SH-SY5Y (cell line): ENCODE measurements at regions not wholly inside any gene's neighbourhood (a gene's known extent, or its start where the extent isn't known, plus 50 kb on each side); places are given as distances from the start of the nearest gene placed in this dataset.

ENCODE experiments used
- GATA2 ChIP-seq: IDR thresholded peaks from 2 replicates; pipeline ENCODE4 v1.6.1; 2011; ENCODE audit warnings: mild to moderate bottlenecking, low read depth, low read length
- GATA3 ChIP-seq: IDR thresholded peaks from 2 replicates; pipeline ENCODE4 v1.6.1; 2011; ENCODE audit warnings: low read depth, mild to moderate bottlenecking, low read length, moderate library complexity

DNA sequence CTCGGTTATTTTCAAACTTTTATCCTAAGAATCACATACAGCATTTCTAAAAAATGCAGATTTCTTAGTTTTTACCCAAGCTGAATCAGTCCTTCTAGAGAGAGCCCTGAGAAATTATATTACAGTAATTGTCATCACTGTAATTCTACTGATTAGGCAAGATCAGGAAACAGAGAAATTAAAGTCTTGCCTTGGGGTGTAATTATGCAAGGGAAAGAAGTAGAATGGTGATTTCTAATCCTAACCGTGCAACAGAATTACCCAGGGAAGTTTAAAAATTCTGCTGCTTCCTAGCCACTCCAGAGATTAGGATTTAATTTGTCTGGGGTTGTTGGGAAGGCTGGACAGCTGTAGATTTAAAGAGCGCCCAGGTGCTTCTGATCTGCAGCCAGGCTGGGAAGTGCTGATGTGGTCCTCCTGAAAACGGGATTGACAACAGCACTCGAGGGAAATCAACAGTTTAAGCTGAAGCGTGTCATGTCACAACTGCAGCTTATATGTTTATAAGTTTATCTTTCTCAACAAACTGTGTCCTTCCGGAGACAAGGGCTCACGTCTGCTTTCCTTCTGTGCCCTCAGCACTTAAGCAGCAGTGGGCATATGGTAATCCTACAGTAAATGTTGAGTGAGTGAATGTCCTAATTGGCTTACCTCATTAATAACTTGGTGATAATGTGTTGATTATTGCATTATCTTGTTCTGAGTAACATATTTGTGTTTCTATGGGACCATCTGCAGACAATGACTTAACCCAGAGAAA is 671.9 kb upstream of the SOX11 start:
- TF ChIP-seq GATA2, result no peak

DNA sequence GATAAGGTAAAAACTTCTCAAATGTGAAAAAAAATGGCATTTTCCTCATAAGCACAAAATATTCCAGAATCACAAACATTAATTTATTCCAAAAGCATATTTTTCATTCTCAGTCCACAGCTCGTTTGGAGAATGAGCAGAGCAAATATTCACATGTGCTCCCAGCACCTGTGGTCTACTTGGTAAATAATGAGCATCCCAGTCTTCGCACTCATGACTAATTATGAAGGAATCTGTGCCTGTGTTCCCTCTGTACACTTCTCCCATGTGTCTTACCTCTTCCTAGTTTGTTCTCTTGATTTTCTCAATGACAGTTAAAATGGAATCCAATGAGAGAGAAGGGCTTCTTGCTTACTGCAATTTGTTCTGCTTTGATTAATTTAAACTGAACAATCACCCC is 671.0 kb upstream of the SOX11 start:
- TF ChIP-seq GATA3 (no peak), GATA2 (no peak)

DNA sequence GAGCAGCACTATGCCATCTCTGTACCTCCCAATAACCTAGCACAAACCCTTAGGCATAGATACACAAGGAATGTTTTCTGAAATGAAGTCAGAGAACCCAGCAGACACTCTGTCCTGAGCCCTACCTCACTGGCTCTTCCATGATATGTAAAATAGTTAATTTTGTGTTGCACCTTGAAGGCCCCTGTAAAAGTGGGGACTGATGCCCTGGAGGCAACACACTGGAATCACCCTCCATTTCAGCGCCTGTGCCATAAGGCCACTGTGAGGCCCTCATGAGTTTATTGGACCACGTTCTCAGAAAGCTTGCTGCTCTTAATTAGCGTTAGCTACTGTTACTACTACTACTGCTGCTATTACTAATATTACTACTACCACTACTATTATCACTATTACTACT is 670.1 kb upstream of the SOX11 start:
- TF ChIP-seq GATA3, result no peak
- no peak for TF ChIP-seq GATA2

DNA sequence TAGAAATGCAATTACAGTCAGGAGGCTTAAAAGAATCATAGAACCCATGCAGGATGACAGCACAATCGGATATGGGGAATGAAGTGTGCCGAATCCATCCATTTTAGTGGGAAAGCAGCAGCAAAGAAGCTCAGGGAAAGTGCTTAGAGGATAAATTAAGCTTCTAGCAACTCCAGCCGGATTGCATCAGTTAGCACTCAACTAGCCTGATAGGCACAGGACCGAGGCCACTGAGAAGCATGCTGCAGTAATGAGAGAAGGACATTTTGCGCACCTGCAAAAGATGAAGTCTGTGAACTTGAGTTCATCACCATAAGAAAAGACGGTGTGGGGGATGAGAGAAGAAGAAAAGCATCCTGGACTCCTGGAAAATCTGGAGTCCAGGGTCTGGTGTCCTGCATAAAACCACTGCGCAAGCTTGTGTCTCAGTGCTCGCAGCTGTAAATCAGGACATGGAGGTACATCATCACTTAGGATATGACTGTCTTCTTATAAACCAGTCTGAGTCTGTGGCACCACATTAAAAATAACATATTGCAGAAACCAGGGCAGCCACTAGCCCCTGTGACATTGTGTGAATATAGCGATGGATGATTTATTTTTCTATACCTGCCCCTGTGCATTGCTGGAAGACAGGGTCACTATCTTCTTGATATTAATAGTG is 665.5 kb upstream of the SOX11 start:
- TF ChIP-seq GATA3 (no peak), GATA2 (no peak)

DNA sequence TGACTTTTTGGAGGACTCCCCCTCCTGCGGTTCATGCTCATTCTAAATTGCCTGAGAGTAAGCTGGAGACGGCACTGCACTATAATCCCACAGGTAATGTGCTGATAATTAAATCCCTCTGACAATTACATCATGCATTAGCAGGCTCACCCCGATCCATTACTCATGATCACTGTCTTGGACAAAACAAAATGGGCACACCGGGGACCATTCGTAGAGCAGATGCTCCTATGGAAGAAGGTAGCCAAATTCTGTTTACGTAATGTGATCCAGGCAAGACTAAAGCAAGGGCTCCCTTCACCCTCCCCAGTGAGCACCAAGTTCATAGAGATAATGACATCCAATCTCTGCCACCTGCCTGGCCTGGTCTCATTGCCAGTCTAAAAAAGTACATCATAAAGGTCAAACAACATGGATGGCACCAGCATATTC is 657.1 kb upstream of the SOX11 start:
- TF ChIP-seq GATA2 (no peak), GATA3 (no peak)

DNA sequence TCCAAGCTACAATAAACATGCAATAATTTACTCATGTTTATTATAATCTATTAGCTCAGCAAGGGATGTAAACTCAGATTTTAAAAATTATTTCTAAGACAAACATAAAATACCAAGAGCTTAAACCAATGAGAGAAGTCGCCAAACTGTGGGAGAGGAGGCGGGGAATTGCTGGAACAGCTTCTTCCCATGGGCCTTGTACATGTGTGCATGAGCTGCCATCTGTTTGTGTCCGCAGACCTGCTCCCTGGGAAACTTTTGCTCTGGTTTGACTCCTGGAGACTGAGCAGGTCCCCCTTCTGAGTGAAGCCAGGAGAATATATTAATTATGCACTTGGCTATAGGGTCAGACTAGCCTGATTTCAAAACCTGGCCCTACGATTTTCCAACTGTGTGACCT is 655.9 kb upstream of the SOX11 start:
- TF ChIP-seq GATA2 (no peak), GATA3 (no peak)

DNA sequence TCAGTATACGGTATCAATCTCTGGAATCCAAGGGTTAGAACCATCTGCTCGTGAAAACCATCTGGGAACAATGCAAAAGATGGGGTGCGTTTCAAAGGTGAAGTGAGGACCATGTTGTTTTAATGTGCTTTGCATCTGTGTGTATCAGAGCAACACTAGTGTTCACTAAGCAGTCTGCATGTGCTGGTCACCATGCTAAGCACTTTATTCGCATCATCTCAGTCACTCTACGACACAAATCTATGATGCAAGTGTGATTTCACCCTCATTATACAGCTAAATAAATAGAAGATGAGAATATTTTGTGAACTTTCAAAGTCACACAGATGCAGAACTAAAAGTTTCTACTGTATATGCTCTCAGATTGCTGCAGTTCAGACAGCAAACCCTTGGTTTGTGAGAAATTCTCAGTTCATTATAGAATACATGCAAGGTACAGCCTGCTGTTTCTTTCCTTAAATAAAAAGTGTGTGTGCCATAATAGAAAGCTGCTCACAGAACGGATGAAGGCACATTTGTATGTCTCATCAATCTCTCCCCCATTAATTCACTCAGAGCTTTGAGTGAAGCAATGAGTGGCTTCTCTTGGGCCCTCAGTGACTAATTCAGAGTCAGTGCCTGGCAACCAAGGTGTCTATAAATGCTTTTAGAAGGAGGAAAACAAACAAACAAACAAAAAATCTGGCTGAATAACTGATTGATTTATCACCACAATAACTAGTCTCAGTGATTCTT is 652.8 kb upstream of the SOX11 start:
- TF ChIP-seq GATA2 (no peak), GATA3 (no peak)

DNA sequence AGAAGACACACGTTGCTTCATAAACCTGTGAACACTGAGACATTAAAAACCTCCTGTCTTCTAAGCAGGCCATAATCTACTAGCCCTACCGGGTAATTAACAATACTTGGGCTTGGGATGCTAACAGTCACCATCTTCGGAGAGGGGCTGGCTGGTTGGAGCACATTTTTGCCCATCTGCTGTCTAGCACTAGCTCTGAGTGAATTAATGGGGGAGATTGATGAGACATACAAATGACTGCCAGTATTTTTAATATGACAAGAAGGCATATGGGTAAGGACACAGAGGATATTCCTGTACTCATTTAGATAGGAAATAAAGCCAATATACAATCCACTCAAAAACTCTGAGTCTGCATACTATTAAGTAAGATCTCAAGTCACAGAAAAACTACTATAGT is 651.6 kb upstream of the SOX11 start:
- TF ChIP-seq GATA2 (no peak), GATA3 (no peak)

DNA sequence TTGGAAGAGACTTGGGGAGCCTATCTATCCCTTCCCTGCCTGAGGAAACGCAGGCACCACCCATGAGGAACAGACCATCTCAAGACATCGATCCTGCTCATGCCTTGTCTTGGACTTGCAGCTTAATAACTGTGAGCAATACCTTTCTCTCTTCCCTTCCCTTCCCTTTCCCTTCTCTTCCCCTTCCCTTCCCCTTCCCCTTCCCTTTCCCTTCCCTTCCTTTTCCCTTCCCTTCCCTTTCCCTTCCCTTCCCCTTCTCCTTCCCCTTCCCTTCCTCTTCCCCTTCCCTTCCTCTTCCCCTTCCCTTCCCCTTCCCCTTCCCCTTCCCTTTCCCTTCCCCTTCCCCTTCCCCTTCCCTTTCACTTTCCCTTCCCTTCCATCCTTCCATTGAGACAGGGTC is 650.7 kb upstream of the SOX11 start:
- TF ChIP-seq GATA3, result no peak
- no peak for TF ChIP-seq GATA2

DNA sequence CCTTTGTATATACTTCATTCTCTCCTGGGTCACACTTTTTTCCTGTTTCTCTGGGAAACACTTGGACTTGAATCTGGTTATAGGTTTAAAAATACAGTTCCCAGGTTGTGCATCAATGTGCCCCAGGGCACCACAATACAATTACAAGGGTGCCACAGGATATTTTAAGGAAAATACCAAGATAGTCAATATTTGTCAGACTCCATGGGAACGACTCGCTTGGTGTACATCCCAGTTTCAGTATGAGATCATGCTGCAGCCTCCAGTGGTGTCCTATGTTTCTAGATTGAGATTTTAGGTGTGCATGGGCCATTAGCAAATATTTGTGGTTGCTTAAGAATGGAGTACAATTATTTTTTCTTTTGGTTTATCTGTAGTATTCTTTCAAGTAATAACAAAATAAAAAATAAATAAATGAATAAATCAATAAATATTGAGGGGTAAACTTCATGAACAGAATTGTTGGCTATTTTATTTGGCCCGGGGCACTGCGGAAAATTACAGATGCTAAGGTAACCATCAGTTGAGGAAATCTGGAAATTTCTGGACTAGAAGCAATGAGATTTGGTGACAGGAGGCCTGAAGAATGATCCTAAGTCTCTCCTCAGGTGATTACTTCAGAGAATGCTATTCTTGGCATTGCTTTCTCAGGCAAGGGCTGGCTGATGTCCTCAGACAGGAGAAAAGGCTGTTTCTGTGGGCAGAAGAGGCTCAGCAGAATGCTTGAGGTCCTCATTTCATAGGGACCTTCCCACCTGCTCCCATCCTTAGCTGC is 649.3 kb upstream of the SOX11 start:
- TF ChIP-seq GATA3, result no peak
- no peak for TF ChIP-seq GATA2

DNA sequence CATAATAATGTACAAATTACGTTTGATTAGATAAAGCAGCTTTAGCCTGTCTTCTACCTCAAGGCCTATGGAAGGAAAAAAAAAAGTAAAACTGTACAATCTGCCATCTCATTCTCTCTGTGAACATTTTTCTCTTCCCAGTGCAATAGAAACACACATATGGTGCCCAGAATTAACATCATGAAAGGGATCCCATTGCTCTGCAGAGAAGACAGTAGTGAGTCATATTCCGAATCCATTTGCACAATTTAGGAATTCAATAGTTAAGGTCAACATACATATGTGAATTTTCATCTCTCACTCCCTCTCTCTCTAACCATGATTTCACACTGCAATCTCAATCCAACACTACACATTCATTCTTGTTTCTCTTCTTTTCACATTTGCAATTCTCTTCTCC is 640.9 kb upstream of the SOX11 start:
- TF ChIP-seq GATA2, result no peak
- TF ChIP-seq GATA3, result no peak

DNA sequence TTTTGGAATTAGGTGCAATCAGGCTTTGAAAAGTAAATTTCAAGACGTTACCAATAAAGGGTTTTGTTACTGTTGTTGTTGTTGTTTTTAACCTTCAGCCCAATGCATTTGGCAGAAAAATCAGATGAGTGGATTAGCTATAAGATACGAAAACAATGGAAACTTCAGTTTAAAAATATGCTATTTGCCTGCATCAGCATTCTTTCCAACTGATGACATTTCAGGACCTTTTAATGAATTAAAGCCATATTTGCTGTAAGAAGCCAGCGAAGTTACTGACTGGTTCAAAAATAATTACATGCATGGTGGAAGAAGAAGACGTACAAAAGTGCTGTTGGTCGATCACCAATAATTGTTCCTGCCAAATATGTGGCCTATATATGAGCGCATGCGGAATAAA is 639.3 kb upstream of the SOX11 start:
- no peak for TF ChIP-seq GATA3
- no peak for TF ChIP-seq GATA2

DNA sequence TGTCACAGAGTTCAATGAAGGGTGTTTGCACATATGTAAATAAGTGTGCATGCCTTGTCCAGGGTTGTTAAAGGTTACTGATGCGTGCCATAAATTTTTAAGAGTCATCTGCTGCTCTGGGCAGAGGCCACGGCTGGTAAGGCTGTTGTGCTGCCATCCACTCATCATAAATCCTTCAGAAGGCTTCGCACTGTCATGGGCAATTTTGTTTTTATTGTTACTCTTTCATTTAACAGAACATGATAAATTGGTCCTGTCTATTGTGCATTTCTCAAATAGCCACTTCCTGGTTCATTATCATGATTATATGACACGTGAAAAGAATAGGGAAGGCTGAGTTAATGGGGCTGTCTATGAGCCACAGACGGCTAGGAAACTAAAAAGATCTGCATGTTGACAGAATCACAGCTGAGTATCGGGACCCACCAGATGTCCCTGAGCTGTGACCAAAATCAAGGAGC is 634.3 kb upstream of the SOX11 start:
- TF ChIP-seq GATA3 (no peak), GATA2 (no peak)

DNA sequence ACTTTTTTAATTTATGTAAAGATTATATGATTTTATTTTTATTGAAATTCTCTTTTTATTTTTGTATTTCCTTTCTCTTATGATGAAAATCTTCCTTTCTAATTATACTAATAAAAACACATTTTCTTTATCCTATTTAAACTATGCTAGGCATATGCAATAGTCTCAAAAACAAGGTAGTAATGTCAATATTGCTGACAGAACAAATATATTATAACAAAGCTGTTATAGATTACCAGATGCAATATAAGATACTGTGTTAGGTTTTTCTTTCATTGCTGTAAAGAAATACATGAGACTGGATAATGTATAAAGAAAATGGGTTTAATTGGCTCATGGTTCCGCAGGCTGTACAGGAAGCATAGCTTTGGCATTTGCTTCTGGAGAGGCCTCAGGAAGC is 631.2 kb upstream of the SOX11 start:
- TF ChIP-seq GATA3 (no peak), GATA2 (no peak)

DNA sequence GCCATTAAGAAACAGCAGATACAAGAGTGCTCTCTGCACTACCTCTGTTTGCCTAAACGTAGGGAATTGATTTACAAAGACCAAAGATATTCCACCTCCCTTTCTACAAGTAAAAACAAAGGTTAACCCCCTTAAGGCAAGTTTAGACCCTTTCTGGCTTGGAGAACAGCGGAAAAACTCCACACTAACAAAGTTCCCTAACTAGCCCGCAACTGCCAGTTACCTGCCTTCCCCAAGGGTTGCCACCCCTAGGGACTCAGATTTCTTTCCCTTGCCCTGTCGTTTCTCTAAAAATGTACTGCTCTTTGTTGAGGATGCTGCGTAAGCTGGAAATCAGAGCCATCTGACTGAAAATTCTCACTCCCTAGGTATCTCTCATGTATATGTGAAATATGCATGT is 627.5 kb upstream of the SOX11 start:
- TF ChIP-seq GATA2, result no peak
